ENCODE measurements at regions not wholly inside any gene's neighbourhood (a gene's known extent, or its start where the extent isn't known, plus 50 kb on each side); places are given as distances from the start of the nearest gene placed in this dataset.

- no peak overlapping the region for H3K4me3 ChIP-seq (ENCODE audit: control insufficient read depth, low read depth, low read length)
- DNase-seq (ENCODE audit: low read depth): no peak
- no peak for TF ChIP-seq CTCF (IDR thresholded peaks at IDR 0.05; ENCODE audit: control insufficient read depth, insufficient read depth, low read depth, low read length, missing control alignments)
These were observed 61.7 kb upstream of the CCDC167 start for GRCh38 chr6:37561361-37561760.

DNA sequence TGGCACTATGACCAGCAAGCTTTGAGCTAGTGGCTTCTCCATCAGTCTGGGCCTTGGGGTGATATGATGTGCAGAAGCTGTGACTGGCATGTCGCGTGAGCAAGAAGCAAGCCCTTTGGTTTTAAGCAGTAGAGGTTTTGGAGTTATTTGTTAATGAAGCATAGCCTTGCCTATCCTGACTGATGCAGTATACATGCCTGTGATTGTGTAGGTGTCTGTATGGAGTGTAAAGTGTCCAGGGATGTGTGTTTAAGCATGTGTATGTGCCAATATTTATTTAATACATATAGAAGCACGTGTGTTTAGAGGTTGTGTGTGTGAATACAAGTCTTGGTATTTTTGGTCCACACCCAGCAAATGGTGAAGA lies 61.0 kb upstream of the CCDC167 start:
- no peak for DNase-seq (ENCODE audit: low read depth)
- no peak for TF ChIP-seq CTCF (IDR thresholded peaks at IDR 0.05; ENCODE audit: control insufficient read depth, insufficient read depth, low read depth, low read length, missing control alignments)
- H3K4me3 ChIP-seq (ENCODE audit: control insufficient read depth, low read depth, low read length): no peak overlapping the region

GRCh38 chr6:37559501-37559900 lies 59.8 kb upstream of the CCDC167 start:
- no peak overlapping the region for H3K4me3 ChIP-seq (ENCODE audit: control insufficient read depth, low read depth, low read length)
- no peak for DNase-seq (ENCODE audit: low read depth)
- TF ChIP-seq CTCF (IDR thresholded peaks at IDR 0.05; ENCODE audit: control insufficient read depth, insufficient read depth, low read depth, low read length, missing control alignments): no peak

- no peak for TF ChIP-seq CTCF (IDR thresholded peaks at IDR 0.05; ENCODE audit: control insufficient read depth, insufficient read depth, low read depth, low read length, missing control alignments)
- no peak overlapping the region for H3K4me3 ChIP-seq (ENCODE audit: control insufficient read depth, low read depth, low read length)
These were observed 59.4 kb upstream of the CCDC167 start for GRCh38 chr6:37559050-37559449.

DNA sequence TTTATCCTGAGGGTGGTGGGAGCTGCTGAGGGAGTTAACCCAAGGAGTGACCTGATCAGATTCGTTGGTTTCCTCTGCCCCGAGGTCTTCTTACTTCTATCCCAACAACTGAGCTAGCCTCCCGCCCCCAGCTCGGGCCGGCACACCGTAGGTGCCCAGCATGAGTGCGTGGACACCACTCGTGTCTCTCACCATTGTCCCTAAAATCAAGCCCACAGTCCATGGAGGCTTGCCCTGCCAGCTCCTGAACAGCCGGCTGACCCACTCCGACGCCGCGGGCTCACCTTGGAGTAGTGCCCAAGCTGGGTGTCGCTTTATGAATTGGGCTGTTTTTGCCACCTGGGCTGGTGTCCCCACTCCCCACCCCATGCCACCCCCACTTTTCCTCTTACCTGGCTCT lies 59.0 kb upstream of the CCDC167 start:
- no peak overlapping the region for H3K4me3 ChIP-seq (ENCODE audit: control insufficient read depth, low read depth, low read length)
- TF ChIP-seq CTCF (IDR thresholded peaks at IDR 0.05; ENCODE audit: control insufficient read depth, insufficient read depth, low read depth, low read length, missing control alignments): no peak
- DNase-seq (ENCODE audit: low read depth): no peak

More at GRCh38 chr6:37559050-37559449, 59.4 kb upstream of the CCDC167 start:
- no peak for DNase-seq (ENCODE audit: low read depth)

- DNase-seq (ENCODE audit: low read depth): no peak
- no peak overlapping the region for H3K4me3 ChIP-seq (ENCODE audit: control insufficient read depth, low read depth, low read length)
- no peak for TF ChIP-seq CTCF (IDR thresholded peaks at IDR 0.05; ENCODE audit: control insufficient read depth, insufficient read depth, low read depth, low read length, missing control alignments)
These were observed 58.5 kb upstream of the CCDC167 start for GRCh38 chr6:37558168-37558567.

DNA sequence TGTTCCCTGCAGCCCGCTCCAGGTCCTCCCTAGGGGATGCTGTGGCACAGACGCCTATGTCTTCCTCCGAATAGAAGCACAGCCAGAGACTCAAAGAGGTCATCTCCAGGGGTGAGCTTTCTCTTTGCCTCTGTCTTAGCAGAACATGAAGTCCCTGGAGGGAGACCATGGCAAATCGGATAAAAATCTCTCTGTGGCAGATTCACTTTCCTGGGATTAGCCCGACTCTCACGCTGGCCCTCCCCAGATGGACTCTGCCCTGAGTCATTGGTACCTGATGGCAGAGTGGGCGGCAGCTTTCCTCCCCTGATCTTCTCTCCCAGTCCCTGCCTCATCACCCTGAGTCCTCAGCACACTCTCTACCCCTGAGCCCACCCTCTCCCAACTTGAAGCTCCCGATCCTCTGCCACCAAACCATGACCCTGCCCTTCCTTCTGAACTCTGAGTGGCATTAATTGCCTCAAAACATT lies 58.0 kb upstream of the CCDC167 start:
- TF ChIP-seq CTCF (IDR thresholded peaks at IDR 0.05; ENCODE audit: control insufficient read depth, insufficient read depth, low read depth, low read length, missing control alignments): no peak
- DNase-seq (ENCODE audit: low read depth): no peak
- H3K4me3 ChIP-seq (ENCODE audit: control insufficient read depth, low read depth, low read length): no peak overlapping the region
